IPS-18c (cell line): ENCODE measurements at regions not wholly inside any gene's neighbourhood (a gene's known extent, or its start where the extent isn't known, plus 50 kb on each side); places are given as distances from the start of the nearest gene placed in this dataset.
"Not testable (repeated sequence)": the region's sequence is repeated elsewhere in the genome, so short reads cannot be mapped to it uniquely, and the experiment has no call there.

ENCODE experiments used
- H3K4me3 ChIP-seq: 2 replicates; pipeline ENCODE4 v1.7.0; 2013; ENCODE audit warnings: low read depth, mild to moderate bottlenecking, low read length, moderate library complexity; ENCODE audit not compliant: insufficient read depth
- H3K9me3 ChIP-seq: one replicate; pipeline ENCODE4 v1.6.1; 2013; ENCODE audit warnings: mild to moderate bottlenecking, low read length, moderate library complexity; ENCODE audit not compliant: control insufficient read depth, insufficient read depth

GRCh38 chr7:10401793-10402192, 571.9 kb upstream of the PHF14 start:
- H3K4me3 ChIP-seq = no peak overlapping the region
- peaks cover 5% of the 10 kb centered on the region for H3K9me3 ChIP-seq

DNA sequence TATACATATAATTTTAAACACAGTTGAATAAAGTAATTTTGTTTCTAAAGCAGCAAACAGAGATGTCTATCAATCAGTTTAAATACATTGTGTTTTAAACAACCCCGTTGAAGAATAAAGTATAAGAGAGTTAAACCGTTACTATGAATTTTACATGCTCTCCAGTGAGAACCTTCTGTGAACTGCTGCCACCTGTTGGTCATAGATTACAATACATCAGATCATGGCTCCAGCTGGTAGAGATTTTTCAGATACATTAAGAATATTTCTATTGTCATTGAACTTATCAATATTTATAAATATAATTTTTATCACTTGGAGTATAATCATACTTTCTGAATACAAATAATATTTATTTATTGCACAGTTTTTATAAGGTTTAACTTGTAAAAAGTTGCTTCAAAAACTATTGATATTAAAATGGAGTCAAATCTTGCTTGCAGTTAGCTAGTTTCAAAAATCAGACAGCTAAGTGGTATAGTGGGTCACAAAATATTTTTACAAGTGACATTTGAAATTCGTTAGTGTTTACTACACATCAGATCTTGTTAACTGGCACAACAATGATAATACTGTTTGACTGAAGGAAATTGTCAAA, 561.2 kb upstream of the PHF14 start:
- no peaks in the 10 kb centered on the region for H3K9me3 ChIP-seq
- no peak overlapping the region for H3K4me3 ChIP-seq

GRCh38 chr7:10418985-10419384, 554.7 kb upstream of the PHF14 start:
- H3K9me3 ChIP-seq = no peaks in the 10 kb centered on the region
- no peak overlapping the region for H3K4me3 ChIP-seq

GRCh38 chr7:10429031-10429430, 544.6 kb upstream of the PHF14 start:
- no peak overlapping the region for H3K4me3 ChIP-seq
- H3K9me3 ChIP-seq = no peaks in the 10 kb centered on the region

- no peaks in the 10 kb centered on the region for H3K9me3 ChIP-seq
- no peak overlapping the region for H3K4me3 ChIP-seq
These were observed 544.2 kb upstream of the PHF14 start for GRCh38 chr7:10429511-10429910.

DNA sequence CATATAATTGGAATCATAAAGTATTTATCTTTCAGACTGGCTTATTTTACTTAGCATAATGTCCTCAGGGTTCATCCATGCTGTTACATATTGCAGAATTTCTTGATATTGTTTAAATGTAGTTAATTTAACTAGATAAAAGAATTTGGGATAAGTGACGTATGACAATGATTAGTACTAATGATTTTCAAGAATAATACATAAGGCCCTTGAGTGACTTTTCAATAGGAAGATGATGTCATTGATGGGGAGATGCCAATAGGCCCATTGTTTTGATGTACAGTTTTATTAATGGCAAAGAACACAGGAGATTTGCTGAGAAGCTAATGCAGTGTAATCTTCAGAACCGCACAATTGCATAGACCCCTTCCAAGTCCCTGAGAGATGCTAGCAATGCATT, 537.4 kb upstream of the PHF14 start:
- no peak overlapping the region for H3K4me3 ChIP-seq

GRCh38 chr7:10439027-10439426, 534.6 kb upstream of the PHF14 start:
- no peaks in the 10 kb centered on the region for H3K9me3 ChIP-seq
- H3K4me3 ChIP-seq = no peak overlapping the region

More for the DNA sequence above, 537.4 kb upstream of the PHF14 start:
- no peaks in the 10 kb centered on the region for H3K9me3 ChIP-seq

GRCh38 chr7:10455936-10456335, 517.7 kb upstream of the PHF14 start:
- H3K9me3 ChIP-seq = peaks cover 4% of the 10 kb centered on the region
- no peak overlapping the region for H3K4me3 ChIP-seq

DNA sequence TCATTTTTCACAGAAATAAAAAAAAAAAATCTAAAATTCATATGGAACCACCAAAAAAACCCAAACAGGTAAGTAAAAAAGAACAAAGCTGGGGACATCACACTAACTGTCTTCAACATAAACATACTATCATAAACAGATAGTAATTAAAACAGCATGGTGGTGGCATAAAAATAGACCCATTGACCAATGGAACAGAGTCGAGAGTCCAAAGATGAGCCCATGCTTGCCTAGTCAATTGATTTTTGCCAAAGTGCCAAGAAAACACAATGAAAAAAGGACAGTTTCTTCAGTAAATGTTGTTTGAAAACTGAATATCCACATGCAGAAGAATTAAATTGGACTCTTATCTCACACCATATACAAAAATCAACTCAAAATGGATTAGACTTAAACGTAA, 513.2 kb upstream of the PHF14 start:
- Histone ChIP-seq H3K9me3 (peaks cover 4% of the 10 kb centered on the region), H3K4me3 (no peak overlapping the region)

DNA sequence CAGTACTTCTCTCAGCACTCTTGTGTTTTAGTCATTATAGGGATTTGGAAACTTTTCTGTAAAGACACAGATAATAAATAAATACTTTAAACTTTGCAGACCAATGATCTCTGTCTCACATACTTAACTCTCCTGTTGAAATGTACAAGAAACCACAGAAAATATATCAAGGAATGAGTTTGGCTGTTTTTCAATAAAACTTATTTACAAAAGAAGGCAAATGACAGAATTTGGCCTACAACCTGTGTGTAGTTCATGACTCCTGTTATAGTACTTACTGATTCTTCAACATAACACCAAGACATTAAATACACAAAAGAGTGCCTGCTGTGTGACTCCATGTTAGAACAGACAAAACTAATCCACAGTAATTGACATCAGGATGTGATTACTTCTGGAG, 510.0 kb upstream of the PHF14 start:
- no peaks in the 10 kb centered on the region for H3K9me3 ChIP-seq
- H3K4me3 ChIP-seq = no peak overlapping the region

- not testable (repeated sequence) for H3K9me3 ChIP-seq, H3K4me3 ChIP-seq
These were observed 508.1 kb upstream of the PHF14 start for GRCh38 chr7:10465536-10465935.

GRCh38 chr7:10468908-10469307, 504.8 kb upstream of the PHF14 start:
- H3K9me3 ChIP-seq = no peaks in the 10 kb centered on the region
- H3K4me3 ChIP-seq = no peak overlapping the region

- Histone ChIP-seq H3K9me3 (no peaks in the 10 kb centered on the region), H3K4me3 (no peak overlapping the region)
These were observed 504.2 kb upstream of the PHF14 start for GRCh38 chr7:10469476-10469875.

- no peak overlapping the region for H3K4me3 ChIP-seq
- H3K9me3 ChIP-seq = no peaks in the 10 kb centered on the region
These were observed 502.2 kb upstream of the PHF14 start for GRCh38 chr7:10471280-10472058.

GRCh38 chr7:10472115-10472514, 501.6 kb upstream of the PHF14 start:
- Histone ChIP-seq H3K9me3 (no peaks in the 10 kb centered on the region), H3K4me3 (no peak overlapping the region)

DNA sequence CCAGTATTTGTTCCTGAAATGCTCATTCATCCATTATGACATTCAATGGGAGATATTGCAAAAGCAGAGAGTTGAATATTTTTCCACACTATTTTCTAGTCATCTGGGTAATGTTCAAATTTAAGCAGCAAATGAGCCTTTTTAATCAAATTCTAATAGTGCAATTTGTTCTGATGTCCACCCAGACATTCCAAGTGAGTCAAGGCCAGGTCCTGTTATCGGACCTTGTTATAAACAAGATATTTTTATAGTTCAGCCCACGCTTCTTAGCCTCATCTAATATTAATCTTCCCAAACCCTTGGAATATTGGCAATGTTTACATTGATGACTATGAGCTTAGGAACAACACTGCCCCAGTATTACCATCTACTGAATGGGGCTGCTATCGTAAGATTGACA, 500.1 kb upstream of the PHF14 start:
- Histone ChIP-seq H3K4me3 (no peak overlapping the region), H3K9me3 (no peaks in the 10 kb centered on the region)

- Histone ChIP-seq H3K9me3 (no peaks in the 10 kb centered on the region), H3K4me3 (no peak overlapping the region)
These were observed 499.6 kb upstream of the PHF14 start for GRCh38 chr7:10474048-10474447.

GRCh38 chr7:10475940-10476641, 497.6 kb upstream of the PHF14 start:
- Histone ChIP-seq H3K9me3 (no peaks in the 10 kb centered on the region), H3K4me3 (no peak overlapping the region)
